GM20000 (cell line): ENCODE measurements at regions not wholly inside any gene's neighbourhood (a gene's known extent, or its start where the extent isn't known, plus 50 kb on each side); places are given as distances from the start of the nearest gene placed in this dataset.

Source experiments
- DNase-seq: peaks from one replicate; pipeline ENCODE4 v3.0.0; 2012; ENCODE audit warnings: low spot score
- TF ChIP-seq, protein P1 (sequence below): IDR thresholded peaks from 2 replicates; pipeline ENCODE4 v1.5.1; 2012; ENCODE audit warnings: mild to moderate bottlenecking, control low read depth; ENCODE audit errors: extremely low read depth, missing control alignments

DNA sequence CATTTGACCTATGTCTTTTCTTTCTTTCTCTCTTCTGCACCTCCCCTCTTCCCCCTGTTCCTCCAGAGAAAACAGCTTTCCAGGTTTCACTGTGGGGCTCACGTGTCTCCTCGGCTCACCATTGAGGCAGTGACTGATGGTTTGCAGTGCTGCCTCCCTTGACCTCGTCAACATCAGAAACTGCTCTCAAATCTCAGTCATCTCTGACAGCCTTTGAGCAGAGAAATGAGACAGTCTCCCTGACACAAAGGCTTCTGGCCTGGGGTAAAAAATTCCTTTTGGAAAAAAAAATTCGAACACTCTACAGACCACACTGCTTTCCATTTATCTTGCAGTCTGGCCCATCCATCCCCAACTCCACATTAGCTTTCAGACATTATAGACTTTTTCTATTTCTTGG, 450.0 kb downstream of the TFAP2B start:
- no peak for DNase-seq
- TF ChIP-seq, protein P1, sequence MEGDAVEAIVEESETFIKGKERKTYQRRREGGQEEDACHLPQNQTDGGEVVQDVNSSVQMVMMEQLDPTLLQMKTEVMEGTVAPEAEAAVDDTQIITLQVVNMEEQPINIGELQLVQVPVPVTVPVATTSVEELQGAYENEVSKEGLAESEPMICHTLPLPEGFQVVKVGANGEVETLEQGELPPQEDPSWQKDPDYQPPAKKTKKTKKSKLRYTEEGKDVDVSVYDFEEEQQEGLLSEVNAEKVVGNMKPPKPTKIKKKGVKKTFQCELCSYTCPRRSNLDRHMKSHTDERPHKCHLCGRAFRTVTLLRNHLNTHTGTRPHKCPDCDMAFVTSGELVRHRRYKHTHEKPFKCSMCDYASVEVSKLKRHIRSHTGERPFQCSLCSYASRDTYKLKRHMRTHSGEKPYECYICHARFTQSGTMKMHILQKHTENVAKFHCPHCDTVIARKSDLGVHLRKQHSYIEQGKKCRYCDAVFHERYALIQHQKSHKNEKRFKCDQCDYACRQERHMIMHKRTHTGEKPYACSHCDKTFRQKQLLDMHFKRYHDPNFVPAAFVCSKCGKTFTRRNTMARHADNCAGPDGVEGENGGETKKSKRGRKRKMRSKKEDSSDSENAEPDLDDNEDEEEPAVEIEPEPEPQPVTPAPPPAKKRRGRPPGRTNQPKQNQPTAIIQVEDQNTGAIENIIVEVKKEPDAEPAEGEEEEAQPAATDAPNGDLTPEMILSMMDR, result no peak

DNA sequence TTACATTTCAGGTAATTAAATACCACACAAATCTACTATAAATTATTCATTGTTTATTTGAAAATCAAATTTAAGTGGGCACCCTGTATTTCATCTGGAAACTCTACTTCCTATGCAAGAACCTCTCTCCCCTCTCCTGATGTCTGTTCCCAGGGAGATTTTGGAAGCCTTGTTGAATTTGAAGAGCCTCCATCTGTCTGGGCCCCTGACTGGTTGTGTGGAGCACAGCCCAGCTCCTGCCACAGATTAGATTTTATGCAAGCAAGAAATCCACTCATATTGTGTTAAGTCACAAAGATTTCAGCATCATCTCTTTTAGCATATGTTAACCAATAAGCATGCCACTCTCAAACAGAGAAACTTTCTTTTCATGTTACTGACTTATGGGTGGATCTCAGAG, 451.2 kb downstream of the TFAP2B start:
- TF ChIP-seq, protein P1, result no peak
- no peak for DNase-seq

DNA sequence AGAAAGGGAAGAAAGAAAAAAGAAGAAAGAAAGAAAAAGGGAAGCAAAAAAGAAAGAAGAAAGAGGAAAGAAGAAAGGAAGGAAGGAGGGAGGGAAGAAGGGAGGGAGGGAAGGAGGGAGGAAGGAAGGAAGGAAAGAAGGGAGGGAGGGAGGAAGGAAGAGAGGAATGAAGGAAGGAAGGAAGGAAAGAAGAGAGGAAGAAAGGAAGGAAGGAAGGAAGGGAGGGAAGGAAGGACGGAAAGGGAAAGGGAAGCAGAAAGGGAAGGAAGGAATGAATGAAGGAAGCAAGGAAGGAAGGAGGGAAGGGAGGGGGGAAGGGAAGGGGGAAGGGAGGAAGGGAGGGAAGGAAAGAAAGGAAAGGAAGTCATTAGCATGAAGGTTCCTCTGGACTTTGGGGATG, 452.9 kb downstream of the TFAP2B start:
- DNase-seq, result no peak
- TF ChIP-seq, protein P1, result no peak

DNA sequence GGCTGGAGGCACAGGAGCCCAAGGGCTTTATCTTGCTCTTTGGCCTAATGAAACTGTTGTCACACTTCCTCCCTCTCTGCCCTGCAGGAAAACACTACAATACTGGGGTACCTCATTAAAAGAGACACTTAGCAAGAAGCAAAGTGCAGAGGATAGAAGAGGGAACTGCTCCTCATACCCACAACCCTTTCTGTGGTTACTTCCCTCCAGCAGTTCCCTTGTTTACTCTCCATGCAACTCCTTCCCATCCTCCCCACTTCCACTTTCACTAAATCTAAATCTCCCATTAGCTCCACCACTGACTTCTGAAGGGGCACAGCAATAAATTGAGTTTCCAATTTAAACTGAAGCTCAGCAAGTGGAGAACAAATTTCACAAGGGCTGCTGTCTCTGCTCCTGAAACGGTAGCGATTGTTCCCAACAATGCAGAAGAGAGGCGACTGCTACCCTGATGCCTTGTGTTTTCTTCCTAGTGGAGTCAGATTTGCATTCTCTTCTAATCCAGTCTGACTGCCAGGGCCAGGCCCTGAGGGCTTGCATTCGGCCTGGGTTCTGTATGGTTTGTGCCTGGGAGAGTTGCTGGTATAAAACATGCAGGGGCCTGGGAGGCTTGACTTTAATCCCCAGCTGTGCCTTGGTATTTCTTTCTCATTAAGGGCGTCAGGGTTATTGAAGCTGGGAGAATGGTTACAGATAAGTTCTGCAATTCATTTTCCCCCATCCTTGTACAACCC, 454.7 kb downstream of the TFAP2B start:
- DNase-seq, result no peak
- TF ChIP-seq, protein P1, result no peak

DNA sequence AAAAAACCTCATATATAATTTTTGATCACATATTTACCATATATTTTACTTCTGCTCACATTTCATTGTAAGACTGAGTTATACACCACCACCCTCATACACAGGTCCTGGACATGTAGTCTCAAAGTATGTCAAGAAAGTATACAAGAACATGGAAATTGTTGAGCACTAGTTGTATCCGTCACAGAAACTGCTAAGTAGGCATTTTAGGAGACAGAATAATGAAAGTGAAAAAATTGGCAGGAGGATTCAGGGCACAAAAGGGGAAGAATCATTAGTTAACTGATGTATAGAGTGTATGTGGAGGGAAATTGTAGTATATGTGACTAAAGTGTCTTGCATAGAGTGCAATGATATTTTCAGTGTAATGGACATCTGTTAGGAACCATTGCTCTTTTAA, 458.8 kb downstream of the TFAP2B start:
- no peak for DNase-seq
- TF ChIP-seq, protein P1, result no peak

DNA sequence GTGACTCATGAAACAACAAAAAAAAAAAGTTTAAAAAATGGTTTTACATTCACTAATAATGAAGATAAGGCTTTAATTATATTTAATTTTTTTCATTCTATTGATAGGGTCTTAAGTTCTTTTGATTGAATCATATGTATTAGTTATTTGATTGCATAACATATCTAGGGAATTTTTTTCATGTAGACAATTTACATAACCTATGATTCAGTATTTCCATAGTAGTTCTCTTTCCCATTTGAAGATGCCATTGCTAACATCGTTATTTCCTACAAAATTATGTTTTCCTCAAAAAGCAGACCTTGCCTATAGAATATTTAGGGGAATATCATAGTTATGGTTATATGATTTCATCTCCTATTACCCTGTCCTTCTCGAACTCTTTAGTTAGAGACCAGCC, 463.4 kb downstream of the TFAP2B start:
- DNase-seq, result no peak
- TF ChIP-seq, protein P1, result no peak

DNA sequence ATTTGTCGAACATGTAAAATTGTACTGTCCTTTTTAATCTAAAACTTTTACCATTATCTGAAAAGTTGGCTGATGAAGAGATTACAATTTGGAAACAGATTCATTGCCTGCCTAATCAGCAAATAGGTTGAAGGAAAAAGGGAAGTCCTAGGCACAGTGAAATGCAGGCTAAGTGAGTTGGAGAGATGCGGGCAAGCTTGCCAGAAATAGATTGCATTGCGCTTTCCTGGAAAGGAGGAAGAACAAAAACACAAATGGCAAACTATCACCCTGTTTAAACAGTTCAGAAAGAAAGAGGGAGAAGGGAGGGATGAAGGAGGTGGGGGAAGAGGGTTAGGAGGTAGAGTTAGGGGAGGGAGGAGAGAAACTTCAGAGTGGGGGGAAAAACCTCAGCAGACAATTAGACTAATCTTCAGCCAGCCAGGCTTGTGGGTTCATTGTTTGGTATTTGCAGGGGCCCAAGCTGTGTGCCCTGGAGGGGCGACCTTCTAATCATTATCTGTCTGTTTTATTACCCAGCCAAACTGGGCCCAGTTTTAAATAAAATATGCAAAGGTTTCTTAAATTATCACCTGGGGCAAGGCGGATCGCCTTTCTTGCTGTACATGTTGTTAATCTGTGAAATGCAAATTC, 465.2 kb downstream of the TFAP2B start:
- no peak for DNase-seq
- TF ChIP-seq, protein P1, result no peak
